ENCODE measurements at regions not wholly inside any gene's neighbourhood (a gene's known extent, or its start where the extent isn't known, plus 50 kb on each side); places are given as distances from the start of the nearest gene placed in this dataset.

DNA sequence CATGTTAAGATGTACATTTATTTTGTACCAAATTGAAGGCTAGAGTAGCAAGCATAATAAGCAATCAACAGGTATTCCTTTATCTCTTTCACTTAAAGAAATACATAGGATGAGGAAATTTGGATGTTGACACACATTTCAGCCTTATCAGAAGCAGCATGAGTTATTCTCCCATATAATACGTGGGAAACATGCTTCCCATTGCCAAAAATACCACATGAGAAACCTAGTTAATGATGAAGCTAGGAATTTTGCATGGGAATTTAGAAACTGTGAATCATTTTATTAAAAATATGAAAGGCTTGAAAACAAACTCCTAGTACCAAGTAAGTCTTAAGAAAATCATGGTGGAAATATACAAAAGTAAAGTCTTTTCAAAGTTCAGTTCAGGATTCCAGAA is 751.8 kb downstream of the TSN start:
- DNase-seq (ENCODE audit: low spot score), result no peak

DNA sequence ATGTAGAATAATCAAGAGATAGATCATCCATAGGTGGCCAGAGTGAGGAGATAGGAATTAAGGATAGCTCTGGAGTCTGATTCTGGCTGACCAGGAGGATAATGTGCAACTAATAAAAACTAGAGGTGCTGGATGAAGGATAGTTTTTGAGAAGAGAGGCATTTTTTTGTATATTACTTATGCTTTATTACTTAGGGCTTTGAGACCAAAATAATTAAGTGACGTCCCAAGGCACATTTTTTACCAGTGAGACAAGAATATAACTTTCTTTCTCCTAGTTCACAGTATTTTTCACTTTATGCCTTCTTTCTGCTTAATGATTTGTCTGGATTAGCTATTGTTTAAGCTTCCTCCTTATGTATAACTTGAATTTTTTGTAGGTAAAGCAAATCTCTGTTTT is 756.6 kb downstream of the TSN start:
- no peak for DNase-seq (ENCODE audit: low spot score)

DNA sequence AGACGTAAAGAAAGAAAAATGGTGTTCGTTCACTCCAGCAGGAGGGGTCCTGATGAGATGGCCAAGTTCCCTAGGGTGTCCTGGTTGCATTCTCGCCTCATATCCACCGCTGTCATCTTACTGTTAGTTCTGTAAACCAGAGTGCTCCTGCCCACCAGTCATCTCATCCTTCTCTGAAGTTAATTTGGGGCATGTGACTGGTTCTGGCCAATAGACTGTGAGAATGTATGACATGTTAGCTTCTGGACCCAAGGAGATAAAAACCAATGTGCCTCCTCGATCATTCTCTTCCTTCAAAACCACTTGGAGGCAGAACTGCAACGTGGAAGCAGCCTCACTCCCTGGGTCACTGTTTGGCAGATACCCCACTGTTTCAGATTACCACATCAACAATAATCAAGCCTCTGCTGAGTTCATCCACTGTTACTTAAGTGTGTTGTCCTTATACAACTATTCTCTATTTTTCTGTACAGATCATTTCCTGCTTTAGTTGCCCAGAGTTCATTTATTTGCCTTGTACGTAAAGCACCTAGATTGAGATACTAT is 759.1 kb downstream of the TSN start:
- DNase-seq (ENCODE audit: low spot score), result no peak

DNA sequence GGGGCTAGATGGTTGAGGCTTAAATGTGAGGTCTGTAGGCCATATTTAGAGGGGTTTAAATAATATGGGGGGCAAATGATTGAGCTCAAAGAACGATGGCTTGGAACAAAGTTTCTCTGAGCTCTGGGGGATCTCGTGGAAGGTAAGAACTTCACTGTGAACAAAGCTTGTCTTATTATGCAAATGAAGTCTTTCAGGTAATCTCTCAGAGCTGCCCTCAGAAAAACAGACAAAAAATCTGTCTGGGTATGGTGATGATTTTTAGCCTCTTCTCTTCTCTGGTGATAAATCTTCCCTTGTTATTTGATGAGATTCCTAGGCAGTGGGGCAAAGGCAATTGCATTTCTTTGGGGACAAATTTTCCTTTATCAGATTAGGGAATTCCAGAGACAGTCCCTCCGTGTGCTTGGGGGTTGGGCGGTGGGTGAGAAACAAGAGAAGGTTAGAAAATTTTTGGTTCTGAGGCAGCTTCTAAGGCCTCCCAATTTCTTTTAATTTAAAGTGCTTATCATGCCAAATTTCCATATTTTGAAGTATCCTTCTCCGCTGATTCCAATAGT is 760.4 kb downstream of the TSN start:
- no peak for DNase-seq (ENCODE audit: low spot score)

DNA sequence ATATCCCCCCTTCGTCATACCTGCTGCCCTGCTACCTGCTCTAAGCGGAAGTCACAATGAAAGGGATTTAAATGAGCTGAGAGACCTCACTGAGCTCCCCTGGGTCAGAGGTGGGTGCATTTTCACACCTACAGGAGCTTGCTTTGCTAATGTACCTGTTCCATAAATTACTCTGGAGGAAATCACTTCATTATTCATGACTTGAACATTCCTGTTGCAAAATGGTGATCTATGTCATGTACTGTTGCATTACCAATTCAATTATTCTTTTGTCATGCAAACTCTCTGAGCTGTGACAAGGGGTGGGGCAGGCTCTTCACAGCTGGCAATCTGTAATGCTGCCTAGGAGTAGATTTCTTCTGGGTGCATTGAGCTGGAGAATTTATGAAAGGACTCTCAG is 761.3 kb downstream of the TSN start:
- DNase-seq (ENCODE audit: low spot score), result no peak

DNA sequence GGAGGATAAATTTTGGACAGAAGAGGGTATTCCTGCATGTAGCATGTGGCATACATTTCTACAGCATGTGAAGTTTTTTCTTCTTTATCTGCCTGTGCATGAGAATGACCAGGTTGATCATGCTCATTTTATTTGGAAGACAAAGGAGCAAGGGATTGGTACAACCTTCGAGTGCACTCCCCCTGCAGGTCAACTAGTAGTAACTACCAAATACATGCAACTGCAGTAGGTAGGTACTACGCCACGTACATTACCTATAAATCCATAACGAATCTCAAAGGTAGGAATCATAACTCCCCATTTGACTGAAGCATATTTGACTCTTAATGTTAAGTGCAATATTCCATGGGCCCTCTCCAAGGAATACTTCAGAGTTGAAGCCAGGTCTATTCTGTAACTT is 763.9 kb downstream of the TSN start:
- DNase-seq (ENCODE audit: low spot score), result no peak

DNA sequence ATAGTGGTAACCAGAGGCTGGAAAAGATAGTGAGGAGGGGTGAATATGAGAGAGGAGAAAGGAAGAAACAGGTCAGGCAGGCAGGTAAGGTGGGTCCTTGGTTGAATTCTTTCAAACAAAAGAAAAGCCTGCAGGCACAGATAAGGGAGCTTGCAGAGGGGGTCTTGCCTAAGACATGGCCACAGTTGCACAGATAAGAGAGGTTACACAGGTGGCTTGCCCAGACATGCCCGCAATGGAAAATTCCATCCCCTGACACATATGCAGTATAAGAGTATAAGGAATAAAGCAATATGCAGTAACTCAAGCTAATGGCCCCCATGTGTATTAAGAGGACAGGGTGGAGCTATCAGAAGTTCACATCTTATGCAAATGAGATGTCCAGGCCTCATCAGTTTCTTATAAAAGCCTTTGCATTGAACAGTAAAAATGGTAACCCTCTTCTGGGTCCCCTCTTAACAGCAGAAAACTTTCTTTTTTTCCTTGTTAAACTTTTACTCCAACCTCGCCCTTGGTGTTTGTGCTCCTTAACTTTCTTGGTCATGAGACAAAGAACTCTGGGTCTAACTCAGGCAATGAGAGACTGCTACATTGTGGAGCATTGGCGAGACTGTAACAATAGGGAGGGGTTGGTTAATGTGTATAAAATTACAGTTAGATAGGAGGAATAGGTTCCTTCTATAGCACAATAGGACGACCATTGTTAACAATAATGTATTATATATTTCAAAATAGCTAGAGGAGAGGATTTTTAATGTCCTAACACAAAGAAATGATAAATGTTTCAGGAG is 764.6 kb downstream of the TSN start:
- no peak for DNase-seq (ENCODE audit: low spot score)

DNA sequence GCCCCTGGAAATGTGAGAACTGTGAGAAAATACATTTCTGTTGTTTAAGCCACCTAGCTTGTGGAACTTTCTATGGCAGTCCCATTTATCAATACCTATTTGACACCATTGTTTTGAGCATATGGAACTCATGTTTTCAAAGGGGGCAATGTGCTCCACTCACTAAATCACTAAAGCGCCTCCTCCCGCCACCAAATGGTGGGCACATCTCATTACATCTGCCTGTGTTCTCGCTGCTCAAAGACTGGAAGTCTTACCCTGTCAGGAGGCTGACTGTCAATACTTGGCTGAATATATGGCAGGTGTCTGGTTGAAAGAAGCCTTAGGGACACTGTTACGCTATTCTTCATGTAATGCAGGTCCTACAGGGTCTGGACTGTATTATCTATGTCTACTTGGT is 767.7 kb downstream of the TSN start:
- no peak for DNase-seq (ENCODE audit: low spot score)

DNA sequence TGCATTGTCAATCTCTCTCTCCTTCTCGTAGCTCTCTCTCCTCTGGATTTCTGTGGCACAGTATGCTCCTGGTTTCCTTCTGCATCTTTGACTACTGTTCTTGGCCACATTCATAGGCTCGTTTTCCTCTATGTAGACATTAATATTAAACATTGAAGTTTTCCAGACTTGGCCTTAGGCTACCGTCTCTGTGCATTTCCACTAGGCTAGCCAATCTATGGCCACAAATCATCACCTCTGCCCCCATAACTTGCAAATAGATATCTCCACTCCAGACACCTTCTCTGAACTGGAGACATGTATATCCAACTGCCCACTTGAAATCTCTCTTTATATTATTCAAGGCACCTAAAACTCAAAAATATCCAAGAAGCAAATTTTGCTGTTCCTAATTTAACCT is 768.5 kb downstream of the TSN start:
- DNase-seq (ENCODE audit: low spot score), result no peak

DNA sequence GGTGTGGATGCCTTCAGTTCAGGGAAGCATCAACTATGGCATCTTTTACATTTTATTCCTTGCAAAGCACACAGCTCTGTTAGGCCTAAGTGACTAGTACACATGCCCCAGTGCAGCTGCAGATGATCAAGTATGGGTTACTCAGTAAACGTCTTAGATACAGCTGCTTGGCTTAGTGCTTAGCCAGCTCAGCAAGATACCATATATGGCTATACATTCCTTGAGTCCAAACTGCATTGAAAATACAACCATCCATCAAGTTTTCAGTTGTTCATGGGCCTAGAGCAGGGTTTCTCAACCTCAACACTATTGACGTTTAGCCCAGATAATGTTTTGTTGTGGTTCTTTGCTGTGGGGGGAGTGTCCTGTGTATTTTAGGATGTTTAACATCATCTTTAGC is 769.9 kb downstream of the TSN start:
- DNase-seq (ENCODE audit: low spot score), result no peak

DNA sequence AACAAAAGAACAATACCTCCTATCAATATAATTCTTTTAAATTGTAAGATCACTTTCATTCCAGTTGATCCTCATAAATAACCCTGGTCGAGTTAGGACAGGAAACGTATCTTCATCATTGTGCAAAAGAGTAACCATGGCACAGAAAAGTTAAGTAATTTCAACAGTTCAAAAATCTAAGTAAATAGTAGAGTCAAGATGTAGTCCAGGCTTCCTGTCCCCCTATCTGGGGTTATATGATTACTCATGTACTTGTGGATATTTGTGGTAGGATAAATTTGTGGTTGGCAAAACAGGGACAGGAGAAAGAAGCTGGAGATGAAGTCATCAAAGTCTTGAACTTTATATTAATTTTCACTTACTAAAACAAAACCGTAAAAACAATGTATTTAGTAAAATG is 772.6 kb downstream of the TSN start:
- DNase-seq (ENCODE audit: low spot score), result no peak

DNA sequence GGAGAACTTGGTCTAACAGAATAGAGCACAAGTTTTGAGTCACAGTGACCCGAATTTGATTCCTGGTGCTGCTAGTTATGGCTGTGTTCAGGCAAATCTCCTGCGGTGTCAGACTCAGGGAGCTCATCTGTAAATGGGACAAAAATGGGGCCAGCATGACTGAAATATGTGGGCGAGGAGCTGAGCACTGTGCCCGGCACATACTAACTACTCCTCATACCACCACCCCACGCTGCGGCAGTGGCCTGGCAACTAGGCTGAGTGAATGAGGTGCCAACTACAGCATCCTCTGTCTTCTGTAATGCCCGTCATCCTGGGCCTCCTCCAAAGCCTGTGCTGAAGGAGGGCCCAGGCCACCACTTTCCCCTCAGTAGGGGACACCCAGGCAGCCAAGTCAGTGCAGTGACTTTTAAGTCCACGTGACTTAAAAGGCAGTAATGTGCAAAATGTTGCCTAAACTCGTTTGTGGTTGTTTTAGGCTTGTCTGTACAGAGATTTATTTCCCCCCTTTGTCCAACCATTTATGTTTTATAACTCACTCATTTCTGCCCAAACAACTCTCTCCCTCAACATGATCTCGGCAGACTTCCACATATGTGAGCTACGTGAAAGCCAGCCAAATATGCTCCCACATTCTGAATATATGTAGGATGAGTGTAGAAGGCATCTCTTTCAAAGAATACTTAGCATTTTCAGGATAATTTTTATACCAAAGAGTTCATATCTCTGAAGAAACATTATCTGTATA is 773.7 kb downstream of the TSN start:
- no peak for DNase-seq (ENCODE audit: low spot score)

DNA sequence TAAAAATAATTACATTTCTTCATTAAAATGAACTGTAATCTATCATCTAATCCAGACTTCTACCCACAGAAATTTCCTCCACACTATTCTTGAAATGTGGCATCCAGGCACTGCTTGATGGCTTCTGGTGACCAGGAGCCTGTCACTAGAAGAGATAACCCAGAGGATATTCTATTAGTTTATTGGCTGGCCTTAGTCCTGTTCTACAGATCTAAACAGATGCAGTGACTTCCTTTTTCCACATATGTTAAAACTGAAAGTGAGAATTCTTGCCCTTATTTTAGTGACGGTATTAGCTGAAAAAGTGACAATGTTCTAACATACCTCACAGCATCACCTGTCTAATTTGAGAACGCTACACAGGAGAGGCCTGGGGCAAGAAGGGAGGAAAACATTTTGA is 775.4 kb downstream of the TSN start:
- DNase-seq (ENCODE audit: low spot score), result no peak

DNA sequence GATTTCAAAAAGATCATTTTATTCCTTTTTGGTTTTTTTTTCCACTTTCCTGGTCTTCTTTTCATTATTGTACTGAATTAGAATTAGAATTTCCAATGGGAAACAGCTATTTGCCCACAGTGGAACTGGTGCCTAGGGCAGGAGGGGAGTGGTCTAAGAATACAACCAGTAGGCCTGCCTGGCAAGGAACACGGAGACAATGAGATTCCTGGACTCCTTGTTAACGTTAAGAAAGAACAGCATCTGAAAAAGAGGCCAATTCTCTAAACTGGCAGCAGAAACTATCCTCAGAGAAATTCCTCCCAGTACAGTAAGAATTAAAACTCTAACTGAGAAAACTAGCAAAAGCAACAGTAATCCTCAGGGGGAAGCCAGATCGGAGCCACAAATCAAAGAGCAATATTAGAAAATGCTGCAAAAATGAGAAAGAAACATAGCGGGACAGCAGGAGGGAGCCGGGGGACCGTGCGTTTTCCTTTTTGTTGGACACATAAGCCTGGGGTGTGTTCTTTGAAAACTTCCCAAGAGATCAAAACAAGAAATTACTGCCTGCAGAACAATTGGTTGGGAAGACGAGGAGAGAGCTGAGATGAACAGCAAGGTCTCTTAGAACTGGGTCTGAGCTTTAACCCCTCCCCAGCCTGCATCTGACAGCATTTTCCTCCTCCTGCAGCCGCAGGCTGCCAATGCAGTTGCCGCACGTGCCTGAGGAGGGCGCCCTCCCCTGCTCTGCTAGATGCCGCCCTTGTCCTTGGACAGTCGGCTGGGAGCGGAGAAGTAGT is 776.0 kb downstream of the TSN start:
- no peak for DNase-seq (ENCODE audit: low spot score)

DNA sequence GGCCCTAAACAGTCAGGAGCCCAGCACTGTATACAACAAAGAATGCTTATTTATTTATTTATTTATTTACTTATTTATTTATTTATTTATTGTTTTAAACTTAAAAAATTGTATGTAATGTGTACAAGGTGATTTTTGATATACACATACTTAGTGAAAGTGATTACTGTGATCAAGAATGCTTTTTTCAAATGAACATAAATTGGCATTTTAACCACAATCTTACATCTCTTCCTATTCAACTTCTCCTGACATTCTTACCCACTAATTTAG is 776.6 kb downstream of the TSN start:
- DNase-seq (ENCODE audit: low spot score), result no peak

DNA sequence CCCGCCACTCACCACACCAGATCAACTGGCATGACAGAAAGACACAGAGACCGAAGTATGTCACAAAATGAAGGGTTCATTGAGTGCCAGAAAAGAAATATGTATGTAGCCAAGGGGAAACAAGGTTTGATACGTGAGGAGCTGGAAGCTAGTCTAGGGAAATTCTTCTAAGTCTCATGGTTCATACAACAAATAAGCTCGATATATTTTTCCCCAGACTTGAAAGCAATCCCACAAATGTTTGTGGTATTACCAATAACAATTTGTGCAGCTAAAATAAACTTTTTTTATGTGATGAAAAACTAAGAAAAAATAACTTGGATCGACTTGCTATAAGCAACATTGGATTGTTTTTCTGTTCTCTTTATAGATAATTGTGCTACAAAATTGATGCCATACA is 777.0 kb downstream of the TSN start:
- DNase-seq (ENCODE audit: low spot score), result no peak

DNA sequence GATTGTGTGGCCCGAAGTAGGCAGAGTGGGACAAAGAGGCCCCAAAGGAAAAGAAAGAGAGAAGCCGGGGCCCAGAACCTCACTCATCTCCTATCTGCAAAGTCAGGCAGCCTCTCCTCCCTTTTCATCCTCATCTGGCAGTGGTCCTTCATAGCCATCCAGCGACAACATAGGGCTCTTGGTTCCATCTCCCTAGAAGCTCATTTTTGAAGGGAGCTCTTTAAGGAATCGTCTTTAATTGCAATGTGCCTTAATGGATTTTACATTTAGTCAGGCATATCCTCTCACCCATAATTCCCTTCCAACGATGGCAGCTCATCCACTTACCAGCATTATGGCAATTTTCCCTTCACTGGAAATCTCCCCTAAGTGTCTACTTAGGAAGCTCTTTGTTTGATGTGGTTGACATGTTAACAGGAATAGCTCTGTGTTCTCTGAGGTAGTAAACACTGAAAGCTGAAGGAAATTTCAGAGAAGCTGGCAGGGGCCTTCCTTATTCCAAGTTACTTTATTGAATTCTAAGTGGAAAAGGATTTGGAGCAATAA is 780.6 kb downstream of the TSN start:
- no peak for DNase-seq (ENCODE audit: low spot score)

DNA sequence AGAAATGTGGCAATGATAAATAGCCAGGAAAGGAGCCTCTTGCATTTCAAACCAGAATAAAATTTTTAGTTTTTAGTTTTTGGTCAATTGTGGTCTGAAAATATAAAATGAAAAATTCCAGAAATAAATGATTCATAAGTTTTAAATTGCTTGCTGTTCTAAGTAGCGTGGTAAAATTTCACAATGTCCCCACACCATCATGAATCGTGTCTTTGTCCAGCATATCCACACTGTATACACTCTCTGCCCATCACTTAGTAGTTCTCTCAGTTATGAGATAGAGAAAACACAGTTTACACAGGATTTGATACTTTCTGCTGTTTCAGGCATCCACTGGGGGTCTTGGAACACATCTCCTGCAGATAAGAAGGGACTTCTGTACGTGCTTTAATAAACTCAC is 783.9 kb downstream of the TSN start:
- no peak for DNase-seq (ENCODE audit: low spot score)

DNA sequence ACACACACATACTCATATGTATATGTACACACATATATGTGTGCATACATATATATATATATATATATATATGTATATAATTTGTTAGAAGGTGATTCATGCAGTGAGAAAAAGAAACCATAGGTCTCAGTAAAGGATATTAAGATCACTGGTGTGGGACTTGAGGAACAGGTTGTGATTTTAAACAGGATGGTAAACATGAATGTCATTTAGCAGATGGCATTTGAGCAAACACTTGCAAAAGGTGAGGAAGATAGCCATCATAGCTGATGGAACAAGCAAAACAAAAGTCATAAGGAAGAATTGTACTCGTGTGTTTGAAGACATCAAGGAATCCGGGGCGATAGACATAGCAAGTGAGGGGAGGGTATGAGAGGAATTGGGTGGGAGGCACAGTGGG is 784.5 kb downstream of the TSN start:
- no peak for DNase-seq (ENCODE audit: low spot score)

DNA sequence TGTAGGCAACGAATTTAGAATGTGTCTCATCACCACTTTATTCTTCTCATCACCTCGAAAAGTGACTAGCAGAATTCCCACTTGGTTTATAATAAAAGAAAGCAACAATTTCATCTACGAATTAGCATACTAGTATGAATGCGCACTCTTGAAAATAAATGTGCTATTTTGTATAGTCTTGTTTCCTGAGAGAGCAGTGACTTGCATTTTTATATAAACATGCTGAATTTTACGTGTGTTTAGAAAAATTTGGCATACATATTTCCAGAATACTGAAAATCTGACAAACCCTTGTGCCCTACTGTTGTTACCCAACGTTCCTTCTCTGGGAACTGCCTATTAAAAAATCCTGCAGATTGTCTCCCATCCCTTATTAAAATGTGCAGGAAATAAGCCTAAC is 786.8 kb downstream of the TSN start:
- no peak for DNase-seq (ENCODE audit: low spot score)

DNA sequence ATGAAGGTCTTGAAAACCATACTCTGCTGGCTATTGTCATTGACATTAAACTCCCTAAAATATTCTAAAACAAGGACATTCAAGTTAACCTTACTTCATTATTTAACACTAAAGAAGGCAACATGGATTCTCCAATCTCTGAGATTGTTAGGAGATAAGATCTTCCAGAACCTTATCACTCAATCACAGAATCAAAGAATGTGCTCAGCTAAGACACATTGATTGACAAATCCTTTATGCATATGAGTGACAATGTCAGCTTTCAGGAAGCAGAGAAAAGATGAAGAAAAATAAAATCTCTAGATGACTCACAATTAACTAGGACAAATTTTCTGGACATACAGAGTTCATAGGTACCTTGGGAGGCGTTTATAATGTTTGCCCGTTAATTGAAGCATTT is 787.2 kb downstream of the TSN start:
- DNase-seq (ENCODE audit: low spot score), result no peak

DNA sequence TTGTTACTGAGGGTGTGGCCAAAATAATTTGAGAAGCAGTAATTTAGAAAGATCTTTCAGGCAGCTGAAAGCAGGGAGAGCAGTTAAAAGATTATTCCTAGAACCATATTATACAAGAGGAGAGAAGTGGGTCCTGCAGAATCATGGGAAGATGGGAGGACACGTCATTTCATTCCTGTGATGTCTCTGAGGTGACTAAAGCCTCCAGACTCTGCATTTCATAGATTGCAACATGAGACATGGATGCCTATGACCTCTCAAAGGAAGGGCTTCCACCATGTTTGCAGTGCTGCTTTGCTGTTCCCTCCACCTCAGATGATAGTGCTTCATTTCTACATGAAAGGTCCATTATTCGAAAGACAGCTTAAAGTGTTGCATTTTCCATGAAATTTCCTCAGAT is 788.4 kb downstream of the TSN start:
- no peak for DNase-seq (ENCODE audit: low spot score)
